ENCODE measurements at regions not wholly inside any gene's neighbourhood (a gene's known extent, or its start where the extent isn't known, plus 50 kb on each side); places are given as distances from the start of the nearest gene placed in this dataset.

DNA sequence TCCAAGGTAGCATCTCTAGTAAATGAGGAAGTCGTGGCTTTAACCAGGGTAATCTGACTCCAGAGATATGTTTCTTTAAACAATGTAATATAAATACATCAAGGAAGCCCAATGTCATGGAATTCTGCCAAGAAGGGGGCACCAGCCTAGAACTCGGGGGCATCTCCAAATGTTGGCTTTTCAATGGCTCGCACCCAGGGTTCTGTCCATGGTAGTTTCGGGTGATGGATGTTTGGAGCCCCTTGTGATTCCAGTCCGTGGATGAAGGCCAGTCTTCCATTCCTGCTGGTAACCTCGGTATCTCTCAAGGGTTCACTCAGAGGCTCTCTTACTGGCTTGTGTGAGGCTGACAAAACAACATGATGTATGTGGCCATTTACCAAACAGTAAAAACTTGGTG lies 91.7 kb upstream of the SPHKAP start:
- no peaks in the 10 kb centered on the region for H3K79me2 ChIP-seq (ENCODE audit: control insufficient read depth, insufficient read depth, low read length)
- no peak for DNase-seq (ENCODE audit: low read depth in 2 of 2)
- no peaks in the 10 kb centered on the region for H3K9me3 ChIP-seq (ENCODE audit: control insufficient read depth, insufficient read depth, low read depth, low read length)
- H3K36me3 ChIP-seq (ENCODE audit: control insufficient read depth, insufficient read depth, low read length) = no peaks in the 10 kb centered on the region
- H3K4me2 ChIP-seq (ENCODE audit: extremely low read depth, insufficient read depth, low read length) = no peak overlapping the region
- TF ChIP-seq, protein P1, sequence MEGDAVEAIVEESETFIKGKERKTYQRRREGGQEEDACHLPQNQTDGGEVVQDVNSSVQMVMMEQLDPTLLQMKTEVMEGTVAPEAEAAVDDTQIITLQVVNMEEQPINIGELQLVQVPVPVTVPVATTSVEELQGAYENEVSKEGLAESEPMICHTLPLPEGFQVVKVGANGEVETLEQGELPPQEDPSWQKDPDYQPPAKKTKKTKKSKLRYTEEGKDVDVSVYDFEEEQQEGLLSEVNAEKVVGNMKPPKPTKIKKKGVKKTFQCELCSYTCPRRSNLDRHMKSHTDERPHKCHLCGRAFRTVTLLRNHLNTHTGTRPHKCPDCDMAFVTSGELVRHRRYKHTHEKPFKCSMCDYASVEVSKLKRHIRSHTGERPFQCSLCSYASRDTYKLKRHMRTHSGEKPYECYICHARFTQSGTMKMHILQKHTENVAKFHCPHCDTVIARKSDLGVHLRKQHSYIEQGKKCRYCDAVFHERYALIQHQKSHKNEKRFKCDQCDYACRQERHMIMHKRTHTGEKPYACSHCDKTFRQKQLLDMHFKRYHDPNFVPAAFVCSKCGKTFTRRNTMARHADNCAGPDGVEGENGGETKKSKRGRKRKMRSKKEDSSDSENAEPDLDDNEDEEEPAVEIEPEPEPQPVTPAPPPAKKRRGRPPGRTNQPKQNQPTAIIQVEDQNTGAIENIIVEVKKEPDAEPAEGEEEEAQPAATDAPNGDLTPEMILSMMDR (conservative IDR thresholded peaks at IDR 0.05 in 1 of 2, IDR thresholded peaks at IDR 0.05 in 1 of 2; ENCODE audit: low read depth in 1 of 2, low read length in 2 of 2) = no peak
- TF ChIP-seq EZH2 (IDR thresholded peaks at IDR 0.05; ENCODE audit: low read length, missing control alignments) = no peak
- no peaks in the 10 kb centered on the region for H3K27me3 ChIP-seq (ENCODE audit: control insufficient read depth, insufficient read depth, low read length)
- no peak overlapping the region for H3K27ac ChIP-seq (ENCODE audit: insufficient read depth, low read length)
- H4K20me1 ChIP-seq (ENCODE audit: control insufficient read depth, extremely low read depth, insufficient read depth, low read length) = no peaks in the 10 kb centered on the region
- H2AFZ ChIP-seq (ENCODE audit: low read length) = no peak overlapping the region
- H3K9ac ChIP-seq (ENCODE audit: insufficient read depth, low read length) = no peak overlapping the region
- no peaks in the 10 kb centered on the region for H3K4me1 ChIP-seq (ENCODE audit: control insufficient read depth, extremely low read depth, insufficient read depth, low read length)
- H3K4me3 ChIP-seq (replicated peaks in 1 of 4; ENCODE audit: control extremely low read depth in 1 of 4, insufficient read depth in 1 of 4, low read depth in 3 of 4, low read length in 4 of 4) = no peak overlapping the region

DNA sequence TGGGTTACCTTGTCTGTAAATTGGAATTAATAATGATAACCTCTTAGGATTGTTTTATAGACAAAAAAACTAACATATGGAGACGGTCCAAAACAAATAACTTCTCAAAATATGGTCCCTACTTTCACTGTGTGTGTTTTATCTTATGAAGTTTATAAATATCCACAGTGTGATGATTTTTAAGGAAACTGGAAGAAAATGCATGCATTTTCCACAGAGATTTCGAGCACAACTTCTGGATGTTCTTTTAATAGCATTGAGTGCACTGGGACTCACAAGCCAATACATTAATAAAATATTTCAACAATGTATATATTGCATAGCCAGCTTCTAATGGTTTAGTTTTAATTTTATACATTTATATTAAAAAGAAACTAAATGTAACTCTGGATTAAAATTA lies 87.9 kb upstream of the SPHKAP start:
- Histone ChIP-seq H4K20me1 (ENCODE audit: control insufficient read depth, extremely low read depth, insufficient read depth, low read length) (no peaks in the 10 kb centered on the region), H3K36me3 (ENCODE audit: control insufficient read depth, insufficient read depth, low read length) (no peaks in the 10 kb centered on the region), H3K4me3 (replicated peaks in 1 of 4; ENCODE audit: control extremely low read depth in 1 of 4, insufficient read depth in 1 of 4, low read depth in 3 of 4, low read length in 4 of 4) (no peak overlapping the region), H3K79me2 (ENCODE audit: control insufficient read depth, insufficient read depth, low read length) (no peaks in the 10 kb centered on the region), H3K4me2 (ENCODE audit: extremely low read depth, insufficient read depth, low read length) (no peak overlapping the region), H3K27ac (ENCODE audit: insufficient read depth, low read length) (no peak overlapping the region), H2AFZ (ENCODE audit: low read length) (no peak overlapping the region), H3K27me3 (ENCODE audit: control insufficient read depth, insufficient read depth, low read length) (no peaks in the 10 kb centered on the region), H3K9ac (ENCODE audit: insufficient read depth, low read length) (no peak overlapping the region), H3K4me1 (ENCODE audit: control insufficient read depth, extremely low read depth, insufficient read depth, low read length) (no peaks in the 10 kb centered on the region), H3K9me3 (ENCODE audit: control insufficient read depth, insufficient read depth, low read depth, low read length) (no peaks in the 10 kb centered on the region)
- DNase-seq (ENCODE audit: low read depth in 2 of 2) = no peak
- TF ChIP-seq, protein P1 (conservative IDR thresholded peaks at IDR 0.05 in 1 of 2, IDR thresholded peaks at IDR 0.05 in 1 of 2; ENCODE audit: low read depth in 1 of 2, low read length in 2 of 2) = no peak
- no peak for TF ChIP-seq EZH2 (IDR thresholded peaks at IDR 0.05; ENCODE audit: low read length, missing control alignments)

DNA sequence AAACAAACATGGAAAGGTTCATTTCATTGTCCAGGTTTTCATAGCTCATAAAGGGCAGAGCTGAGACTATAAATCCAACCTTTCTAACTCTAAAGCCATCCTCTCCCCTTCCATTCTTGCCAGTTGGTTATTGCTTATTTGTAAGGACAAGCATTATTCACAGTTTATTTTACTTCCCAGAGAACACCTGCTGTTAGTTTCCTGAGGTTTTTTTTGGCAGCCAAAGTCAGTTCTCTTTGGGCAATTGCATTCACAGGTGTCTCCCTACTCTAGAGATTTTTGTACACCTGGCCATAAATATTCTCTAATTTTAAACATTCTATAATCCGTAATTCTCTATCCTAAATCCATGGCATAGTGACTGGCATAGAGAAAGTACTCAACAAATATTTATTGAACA lies 87.3 kb upstream of the SPHKAP start:
- Histone ChIP-seq H3K4me2 (ENCODE audit: extremely low read depth, insufficient read depth, low read length) (no peak overlapping the region), H3K9me3 (ENCODE audit: control insufficient read depth, insufficient read depth, low read depth, low read length) (no peaks in the 10 kb centered on the region), H3K4me3 (replicated peaks in 1 of 4; ENCODE audit: control extremely low read depth in 1 of 4, insufficient read depth in 1 of 4, low read depth in 3 of 4, low read length in 4 of 4) (no peak overlapping the region), H3K27ac (ENCODE audit: insufficient read depth, low read length) (no peak overlapping the region), H4K20me1 (ENCODE audit: control insufficient read depth, extremely low read depth, insufficient read depth, low read length) (no peaks in the 10 kb centered on the region), H3K79me2 (ENCODE audit: control insufficient read depth, insufficient read depth, low read length) (no peaks in the 10 kb centered on the region), H3K4me1 (ENCODE audit: control insufficient read depth, extremely low read depth, insufficient read depth, low read length) (no peaks in the 10 kb centered on the region), H3K27me3 (ENCODE audit: control insufficient read depth, insufficient read depth, low read length) (no peaks in the 10 kb centered on the region), H3K36me3 (ENCODE audit: control insufficient read depth, insufficient read depth, low read length) (no peaks in the 10 kb centered on the region), H2AFZ (ENCODE audit: low read length) (no peak overlapping the region), H3K9ac (ENCODE audit: insufficient read depth, low read length) (no peak overlapping the region)
- no peak for TF ChIP-seq EZH2 (IDR thresholded peaks at IDR 0.05; ENCODE audit: low read length, missing control alignments)
- TF ChIP-seq, protein P1 (conservative IDR thresholded peaks at IDR 0.05 in 1 of 2, IDR thresholded peaks at IDR 0.05 in 1 of 2; ENCODE audit: low read depth in 1 of 2, low read length in 2 of 2) = no peak
- no peak for DNase-seq (ENCODE audit: low read depth in 2 of 2)
